ENCODE measurements at regions not wholly inside any gene's neighbourhood (a gene's known extent, or its start where the extent isn't known, plus 50 kb on each side); places are given as distances from the start of the nearest gene placed in this dataset.

GRCh38 chr3:5063724-5064123 is 58.4 kb upstream of the ARL8B start:
- Histone ChIP-seq H3K27ac (replicated peaks) (no peak overlapping the region), H3K36me3 (no peaks in the 10 kb centered on the region), H3K4me3 (no peak overlapping the region), H3K4me1 (no peaks in the 10 kb centered on the region), H3K9me3 (replicated peaks) (no peaks in the 10 kb centered on the region), H3K27me3 (ENCODE audit: low read depth) (peaks cover 12% of the 10 kb centered on the region)
- DNase-seq: no peak
- TF ChIP-seq CTCF (IDR thresholded peaks at IDR 0.05; ENCODE audit: borderline replicate concordance): no peak
- intact Hi-C loops (cut with micrococcal nuclease): no loop called here

DNA sequence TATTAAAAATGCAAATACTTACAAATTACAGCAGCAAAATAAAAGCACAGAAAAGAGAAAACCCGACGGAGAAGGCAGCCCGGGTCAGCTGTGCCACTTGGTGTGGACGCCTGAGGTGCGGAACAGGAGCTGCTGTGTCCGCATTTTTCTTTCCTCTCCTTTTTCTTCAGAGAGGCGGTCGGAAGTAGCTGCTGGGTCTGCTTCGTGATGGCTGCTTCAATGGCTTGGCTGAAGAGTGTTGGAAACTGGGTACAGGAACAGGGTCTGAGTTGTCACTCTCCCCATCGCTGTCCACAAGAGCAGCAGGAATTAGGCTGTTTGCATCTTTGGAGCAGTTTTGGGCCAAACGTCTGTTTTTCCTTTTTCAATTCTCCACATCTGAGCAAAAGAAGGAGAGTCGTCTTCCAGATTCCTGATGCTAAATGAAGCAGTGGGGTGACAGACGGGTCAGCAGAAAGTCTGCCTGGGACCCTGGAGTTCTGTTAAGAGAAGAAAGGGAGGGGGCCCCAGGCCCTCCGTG is 53.5 kb upstream of the ARL8B start:
- Histone ChIP-seq H3K27me3 (ENCODE audit: low read depth) (peaks cover 5% of the 10 kb centered on the region), H3K4me1 (no peaks in the 10 kb centered on the region), H3K27ac (replicated peaks) (no peak overlapping the region), H3K9me3 (replicated peaks) (no peaks in the 10 kb centered on the region), H3K36me3 (no peaks in the 10 kb centered on the region), H3K4me3 (no peak overlapping the region)
- no peak for DNase-seq
- TF ChIP-seq CTCF (IDR thresholded peaks at IDR 0.05; ENCODE audit: borderline replicate concordance): no peak
- intact Hi-C loops (cut with micrococcal nuclease): no loop called here

DNA sequence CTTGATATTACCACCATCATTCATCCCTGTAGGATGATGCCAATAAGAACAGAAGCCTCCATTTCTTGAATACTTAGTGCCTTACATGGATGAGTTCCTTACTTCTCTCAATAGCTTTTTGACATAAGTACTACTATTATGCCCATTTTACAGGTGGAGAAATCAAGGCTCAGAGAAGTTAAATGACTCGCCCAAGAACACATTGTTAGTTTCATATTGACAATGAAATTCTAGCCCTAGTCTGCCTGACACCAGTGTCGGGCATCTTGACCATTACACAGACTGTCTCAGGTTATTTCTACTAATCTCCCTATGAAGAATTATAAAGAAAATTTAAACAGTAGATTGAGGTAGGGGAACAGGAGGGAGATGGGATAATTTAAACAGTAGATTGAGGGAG is 52.5 kb upstream of the ARL8B start:
- Histone ChIP-seq H3K4me1 (no peaks in the 10 kb centered on the region), H3K27ac (replicated peaks) (no peak overlapping the region), H3K36me3 (no peaks in the 10 kb centered on the region), H3K27me3 (ENCODE audit: low read depth) (peaks cover 5% of the 10 kb centered on the region), H3K9me3 (replicated peaks) (no peaks in the 10 kb centered on the region), H3K4me3 (no peak overlapping the region)
- no peak for DNase-seq
- TF ChIP-seq CTCF (IDR thresholded peaks at IDR 0.05; ENCODE audit: borderline replicate concordance): no peak
- intact Hi-C loops (cut with micrococcal nuclease): no loop called here

- no peaks in the 10 kb centered on the region for H3K9me3 ChIP-seq (replicated peaks)
- DNase-seq: no peak
- no peak overlapping the region for H3K27ac ChIP-seq (replicated peaks)
- no peaks in the 10 kb centered on the region for H3K4me1 ChIP-seq
- peaks cover 5% of the 10 kb centered on the region for H3K27me3 ChIP-seq (ENCODE audit: low read depth)
- no peaks in the 10 kb centered on the region for H3K36me3 ChIP-seq
- H3K4me3 ChIP-seq: no peak overlapping the region
- intact Hi-C loops (cut with micrococcal nuclease): no loop called here
- TF ChIP-seq CTCF (IDR thresholded peaks at IDR 0.05; ENCODE audit: borderline replicate concordance): no peak
Measured at GRCh38 chr3:5071061-5071460, 51.0 kb upstream of the ARL8B start.

GRCh38 chr3:5072100-5072816 is 49.8 kb upstream of the ARL8B start:
- Histone ChIP-seq H3K36me3 (no peaks in the 10 kb centered on the region), H3K27me3 (ENCODE audit: low read depth) (peaks cover 5% of the 10 kb centered on the region), H3K4me1 (no peaks in the 10 kb centered on the region), H3K9me3 (replicated peaks) (no peaks in the 10 kb centered on the region), H3K4me3 (no peak overlapping the region), H3K27ac (replicated peaks) (no peak overlapping the region)
- intact Hi-C loops (cut with micrococcal nuclease): no loop called here
- no peak for DNase-seq
- TF ChIP-seq CTCF (IDR thresholded peaks at IDR 0.05; ENCODE audit: borderline replicate concordance): no peak

All from left ventricle myocardium inferior (tissue), 1 donor.